SK-N-SH treated with all-trans-retinoic acid at 6 μM for 48 hours (cell line): ENCODE measurements at regions not wholly inside any gene's neighbourhood (a gene's known extent, or its start where the extent isn't known, plus 50 kb on each side); places are given as distances from the start of the nearest gene placed in this dataset.
A peak's percentile ranks its signal among the peaks of the same experiment; 100 is the strongest.

Experiments used
- ATAC-seq: fragments of 200-7000 bp; cut with Tn5 transposase; 3 replicates; pipeline ENCODE4 v1.9.1; 2020; ENCODE audit warnings: mild to moderate bottlenecking, moderate library complexity
- ARNTL ChIP-seq: fragments of 450-650 bp; formaldehyde crosslinking; IDR thresholded peaks from 2 replicates; pipeline ENCODE4 v1.5.0; 2020; ENCODE audit warnings: low read depth, mild to moderate bottlenecking, moderate library complexity, borderline replicate concordance
- CREB5 ChIP-seq: fragments of 250-450 bp; sonication (Bioruptor Pico); IDR thresholded peaks from 2 replicates; pipeline ENCODE4 v1.5.1; 2020; ENCODE audit warnings: low read depth, mild to moderate bottlenecking, moderate library complexity
- CSDC2 ChIP-seq: fragments of 250-450 bp; sonication (Bioruptor Pico); IDR thresholded peaks from 2 replicates; pipeline ENCODE4 v1.5.0; 2020; ENCODE audit warnings: mild to moderate bottlenecking, moderate library complexity
- ESRRG ChIP-seq: fragments of 250-450 bp; sonication (Bioruptor Pico); IDR thresholded peaks from 2 replicates; pipeline ENCODE4 v1.6.1; 2021; ENCODE audit warnings: mild to moderate bottlenecking
- GLIS3 ChIP-seq: fragments of 250-450 bp; sonication (Bioruptor Pico); IDR thresholded peaks from 2 replicates; pipeline ENCODE4 v1.5.0; 2020; ENCODE audit warnings: mild to moderate bottlenecking, moderate library complexity
- POU6F1 ChIP-seq: fragments of 250-450 bp; sonication (Bioruptor Pico); IDR thresholded peaks from 2 replicates; pipeline ENCODE4 v1.8.0; 2021; ENCODE audit warnings: low read depth, mild to moderate bottlenecking, moderate library complexity, borderline replicate concordance
- PPARA ChIP-seq: fragments of 250-450 bp; sonication (Bioruptor Pico); IDR thresholded peaks from 2 replicates; pipeline ENCODE4 v1.5.0; 2020; ENCODE audit warnings: mild to moderate bottlenecking, borderline replicate concordance
- RARB ChIP-seq: fragments of 250-450 bp; sonication (Bioruptor Pico); IDR thresholded peaks from 2 replicates; pipeline ENCODE4 v1.8.0; 2021; ENCODE audit warnings: mild to moderate bottlenecking, moderate library complexity
- SNAI2 ChIP-seq: fragments of 250-450 bp; sonication (Bioruptor Pico); IDR thresholded peaks from 2 replicates; pipeline ENCODE4 v1.5.0; 2020; ENCODE audit warnings: mild to moderate bottlenecking, moderate library complexity
- TOX ChIP-seq: fragments of 250-450 bp; sonication (Bioruptor Pico); IDR thresholded peaks from 2 replicates; pipeline ENCODE4 v1.8.0; 2021; ENCODE audit warnings: mild to moderate bottlenecking, moderate library complexity, borderline replicate concordance
- ZFP3 ChIP-seq: fragments of 250-450 bp; sonication (Bioruptor Pico); IDR thresholded peaks from 2 replicates; pipeline ENCODE4 v1.5.0; 2020; ENCODE audit warnings: mild to moderate bottlenecking, moderate library complexity
- ZFP30 ChIP-seq: fragments of 450-650 bp; formaldehyde crosslinking; IDR thresholded peaks from 2 replicates; pipeline ENCODE4 v1.5.0; 2022; ENCODE audit warnings: mild to moderate bottlenecking, moderate library complexity
- ZNF565 ChIP-seq: fragments of 450-650 bp; formaldehyde crosslinking; conservative IDR thresholded peaks from 2 replicates; pipeline ENCODE4 v1.5.0; 2020; ENCODE audit warnings: low read depth, mild to moderate bottlenecking, moderate library complexity
- ZNF70 ChIP-seq: fragments of 450-650 bp; formaldehyde crosslinking; IDR thresholded peaks from 2 replicates; pipeline ENCODE4 v1.5.0; 2020; ENCODE audit warnings: mild to moderate bottlenecking, moderate library complexity
- ZNF8 ChIP-seq: fragments of 450-650 bp; formaldehyde crosslinking; IDR thresholded peaks from 2 replicates; pipeline ENCODE4 v1.5.0; 2020; ENCODE audit warnings: mild to moderate bottlenecking, moderate library complexity
- TF ChIP-seq, protein P1 (sequence below): fragments of 250-450 bp; sonication (Bioruptor Pico); IDR thresholded peaks from 2 replicates; pipeline ENCODE4 v1.8.0; 2020; ENCODE audit warnings: mild to moderate bottlenecking, moderate library complexity, borderline replicate concordance
- TF ChIP-seq, protein P2 (sequence below): fragments of 250-450 bp; sonication (Bioruptor Pico); IDR thresholded peaks from 2 replicates; pipeline ENCODE4 v1.5.1; 2021; ENCODE audit warnings: mild to moderate bottlenecking, moderate library complexity
- TF ChIP-seq, protein P3 (sequence below): fragments of 250-450 bp; sonication (Bioruptor Pico); IDR thresholded peaks from 2 replicates; pipeline ENCODE4 v1.5.0; 2020; ENCODE audit warnings: mild to moderate bottlenecking, moderate library complexity

GRCh38 chr3:150082898-150083654 lies 112.4 kb upstream of the PFN2 start:
- peak; percentile 3; the same call in 2 of the 3 replicates for ATAC-seq
- TF ChIP-seq PPARA (no peak), POU6F1 (CRISPR knock-in tag) (no peak), ZFP3 (CRISPR knock-in tag) (no peak), ZFP30 (CRISPR knock-in tag) (no peak), GLIS3 (CRISPR knock-in tag) (no peak), SNAI2 (CRISPR knock-in tag) (no peak), ZNF565 (CRISPR knock-in tag) (no peak), CSDC2 (CRISPR knock-in tag) (no peak), RARB (no peak), ARNTL (CRISPR knock-in tag) (no peak), ZNF8 (CRISPR knock-in tag) (no peak)
- TF ChIP-seq, protein P1, sequence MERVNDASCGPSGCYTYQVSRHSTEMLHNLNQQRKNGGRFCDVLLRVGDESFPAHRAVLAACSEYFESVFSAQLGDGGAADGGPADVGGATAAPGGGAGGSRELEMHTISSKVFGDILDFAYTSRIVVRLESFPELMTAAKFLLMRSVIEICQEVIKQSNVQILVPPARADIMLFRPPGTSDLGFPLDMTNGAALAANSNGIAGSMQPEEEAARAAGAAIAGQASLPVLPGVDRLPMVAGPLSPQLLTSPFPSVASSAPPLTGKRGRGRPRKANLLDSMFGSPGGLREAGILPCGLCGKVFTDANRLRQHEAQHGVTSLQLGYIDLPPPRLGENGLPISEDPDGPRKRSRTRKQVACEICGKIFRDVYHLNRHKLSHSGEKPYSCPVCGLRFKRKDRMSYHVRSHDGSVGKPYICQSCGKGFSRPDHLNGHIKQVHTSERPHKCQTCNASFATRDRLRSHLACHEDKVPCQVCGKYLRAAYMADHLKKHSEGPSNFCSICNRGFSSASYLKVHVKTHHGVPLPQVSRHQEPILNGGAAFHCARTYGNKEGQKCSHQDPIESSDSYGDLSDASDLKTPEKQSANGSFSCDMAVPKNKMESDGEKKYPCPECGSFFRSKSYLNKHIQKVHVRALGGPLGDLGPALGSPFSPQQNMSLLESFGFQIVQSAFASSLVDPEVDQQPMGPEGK (CRISPR knock-in tag), result no peak
- TF ChIP-seq, protein P2, sequence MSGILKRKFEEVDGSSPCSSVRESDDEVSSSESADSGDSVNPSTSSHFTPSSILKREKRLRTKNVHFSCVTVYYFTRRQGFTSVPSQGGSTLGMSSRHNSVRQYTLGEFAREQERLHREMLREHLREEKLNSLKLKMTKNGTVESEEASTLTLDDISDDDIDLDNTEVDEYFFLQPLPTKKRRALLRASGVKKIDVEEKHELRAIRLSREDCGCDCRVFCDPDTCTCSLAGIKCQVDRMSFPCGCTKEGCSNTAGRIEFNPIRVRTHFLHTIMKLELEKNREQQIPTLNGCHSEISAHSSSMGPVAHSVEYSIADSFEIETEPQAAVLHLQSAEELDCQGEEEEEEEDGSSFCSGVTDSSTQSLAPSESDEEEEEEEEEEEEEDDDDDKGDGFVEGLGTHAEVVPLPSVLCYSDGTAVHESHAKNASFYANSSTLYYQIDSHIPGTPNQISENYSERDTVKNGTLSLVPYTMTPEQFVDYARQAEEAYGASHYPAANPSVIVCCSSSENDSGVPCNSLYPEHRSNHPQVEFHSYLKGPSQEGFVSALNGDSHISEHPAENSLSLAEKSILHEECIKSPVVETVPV (CRISPR knock-in tag), result no peak
- TF ChIP-seq, protein P3, sequence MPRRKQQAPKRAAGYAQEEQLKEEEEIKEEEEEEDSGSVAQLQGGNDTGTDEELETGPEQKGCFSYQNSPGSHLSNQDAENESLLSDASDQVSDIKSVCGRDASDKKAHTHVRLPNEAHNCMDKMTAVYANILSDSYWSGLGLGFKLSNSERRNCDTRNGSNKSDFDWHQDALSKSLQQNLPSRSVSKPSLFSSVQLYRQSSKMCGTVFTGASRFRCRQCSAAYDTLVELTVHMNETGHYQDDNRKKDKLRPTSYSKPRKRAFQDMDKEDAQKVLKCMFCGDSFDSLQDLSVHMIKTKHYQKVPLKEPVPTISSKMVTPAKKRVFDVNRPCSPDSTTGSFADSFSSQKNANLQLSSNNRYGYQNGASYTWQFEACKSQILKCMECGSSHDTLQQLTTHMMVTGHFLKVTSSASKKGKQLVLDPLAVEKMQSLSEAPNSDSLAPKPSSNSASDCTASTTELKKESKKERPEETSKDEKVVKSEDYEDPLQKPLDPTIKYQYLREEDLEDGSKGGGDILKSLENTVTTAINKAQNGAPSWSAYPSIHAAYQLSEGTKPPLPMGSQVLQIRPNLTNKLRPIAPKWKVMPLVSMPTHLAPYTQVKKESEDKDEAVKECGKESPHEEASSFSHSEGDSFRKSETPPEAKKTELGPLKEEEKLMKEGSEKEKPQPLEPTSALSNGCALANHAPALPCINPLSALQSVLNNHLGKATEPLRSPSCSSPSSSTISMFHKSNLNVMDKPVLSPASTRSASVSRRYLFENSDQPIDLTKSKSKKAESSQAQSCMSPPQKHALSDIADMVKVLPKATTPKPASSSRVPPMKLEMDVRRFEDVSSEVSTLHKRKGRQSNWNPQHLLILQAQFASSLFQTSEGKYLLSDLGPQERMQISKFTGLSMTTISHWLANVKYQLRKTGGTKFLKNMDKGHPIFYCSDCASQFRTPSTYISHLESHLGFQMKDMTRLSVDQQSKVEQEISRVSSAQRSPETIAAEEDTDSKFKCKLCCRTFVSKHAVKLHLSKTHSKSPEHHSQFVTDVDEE (CRISPR knock-in tag), result no peak

DNA sequence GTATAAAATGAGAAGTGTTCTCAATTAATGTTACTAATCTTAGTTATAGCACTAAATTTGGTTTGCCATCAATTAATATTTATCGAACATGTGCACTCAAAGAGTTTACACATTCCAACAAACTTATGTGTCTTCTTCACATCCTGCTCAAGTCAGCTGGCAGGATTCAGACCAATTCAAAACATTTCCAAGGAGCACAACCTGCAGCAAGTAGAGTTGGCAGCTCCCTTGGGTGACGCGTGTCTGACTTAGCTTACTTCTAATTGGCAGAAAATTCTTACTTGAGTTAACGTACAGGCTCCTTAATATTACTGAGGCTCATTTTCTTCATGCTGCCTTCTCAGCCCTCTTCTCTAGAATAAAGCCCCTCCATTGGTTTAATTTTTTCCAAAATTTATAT lies 110.4 kb upstream of the PFN2 start:
- TF ChIP-seq PPARA (no peak), ZFP3 (CRISPR knock-in tag) (no peak), ZNF8 (CRISPR knock-in tag) (no peak), CREB5 (CRISPR knock-in tag) (no peak), ESRRG (CRISPR knock-in tag) (no peak), TOX (CRISPR knock-in tag) (no peak)
- ATAC-seq, result peak; percentile 24

GRCh38 chr3:150080058-150080730 lies 109.5 kb upstream of the PFN2 start:
- ATAC-seq, result peak; percentile 5
- no peak for TF ChIP-seq ZNF8 (CRISPR knock-in tag)
- TF ChIP-seq ZNF70 (CRISPR knock-in tag), result peak; percentile 96
- TF ChIP-seq, all 23 proteins: peak for 1
